Liver (tissue), 7 donors: ENCODE measurements at regions not wholly inside any gene's neighbourhood (a gene's known extent, or its start where the extent isn't known, plus 50 kb on each side); places are given as distances from the start of the nearest gene placed in this dataset.
A peak's percentile ranks its signal among the peaks of the same experiment; 100 is the strongest.

ENCODE experiments used
- DNase-seq: peaks from one replicate; pipeline ENCODE4 v3.0.0-alpha.2; 2017; ENCODE audit warnings: low spot score
- H3K27ac ChIP-seq, 2 donors: one replicate each; pipeline ENCODE4 v1.7.0; 2013; ENCODE audit warnings: inconsistent platforms in 2 of 2, low read length in 2 of 2, control low read depth in 1 of 2, low read depth in 1 of 2, mild to moderate bottlenecking in 1 of 2
- H3K27me3 ChIP-seq, 4 donors: one replicate each; pipeline versions ENCODE4 v1.6.1 to v1.7.0; 2013; ENCODE audit warnings: low read length in 3 of 4, inconsistent platforms in 1 of 4, mild to moderate bottlenecking in 1 of 4, moderate library complexity in 1 of 4; ENCODE audit not compliant: control insufficient read depth in 4 of 4, insufficient read depth in 4 of 4
- H3K36me3 ChIP-seq, 4 donors: one replicate each; pipeline versions ENCODE4 v1.6.1 to v1.7.0; 2013; ENCODE audit warnings: low read length in 3 of 4, mild to moderate bottlenecking in 3 of 4, low read depth in 1 of 4, moderate library complexity in 1 of 4; ENCODE audit not compliant: control insufficient read depth in 4 of 4, insufficient read depth in 3 of 4
- H3K4me1 ChIP-seq, 4 donors: one replicate each; pipeline versions ENCODE4 v1.6.1 to v1.7.0; 2013; ENCODE audit warnings: low read length in 3 of 4, mild to moderate bottlenecking in 3 of 4, moderate library complexity in 1 of 4; ENCODE audit not compliant: control insufficient read depth in 4 of 4, insufficient read depth in 4 of 4
- H3K4me3 ChIP-seq, 3 donors: one replicate each; pipeline versions ENCODE4 v1.6.1 to v1.7.0; 2013; ENCODE audit warnings: low read length in 3 of 3, control low read depth in 1 of 3, low read depth in 1 of 3, mild to moderate bottlenecking in 1 of 3
- H3K9ac ChIP-seq, 2 donors: one replicate each; pipeline ENCODE4 v1.7.0; 2013; ENCODE audit warnings: low read length in 2 of 2, mild to moderate bottlenecking in 2 of 2, moderate library complexity in 2 of 2, control low read depth in 1 of 2, low read depth in 1 of 2
- H3K9me3 ChIP-seq, 4 donors: one replicate each; pipeline versions ENCODE4 v1.6.1 to v1.7.0; 2013; ENCODE audit warnings: low read length in 3 of 4; ENCODE audit not compliant: control insufficient read depth in 4 of 4
- EGR1 ChIP-seq, 2 donors: IDR thresholded peaks; 2 replicates each; pipeline ENCODE4 v1.6.1; 2016 to 2018; ENCODE audit warnings: antibody characterized with exemption in 2 of 2, low read depth in 2 of 2
- FOXA1 ChIP-seq: IDR thresholded peaks from 2 replicates; pipeline ENCODE4 v1.6.1; 2016; ENCODE audit warnings: antibody characterized with exemption
- FOXA2 ChIP-seq: IDR thresholded peaks from 2 replicates; pipeline ENCODE4 v1.6.1; 2016; ENCODE audit warnings: antibody characterized with exemption
- JUND ChIP-seq, 2 donors: IDR thresholded peaks; 2 replicates each; pipeline ENCODE4 v1.6.1; 2016; ENCODE audit warnings: antibody characterized with exemption in 2 of 2
- RAD21 ChIP-seq, 2 donors: IDR thresholded peaks; 2 replicates each; pipeline ENCODE4 v1.6.1; 2016; ENCODE audit warnings: antibody characterized with exemption in 2 of 2, mild to moderate bottlenecking in 2 of 2
- RXRA ChIP-seq, 2 donors: IDR thresholded peaks; 2 replicates each; pipeline ENCODE4 v1.6.1; 2017 to 2018; ENCODE audit warnings: antibody characterized with exemption in 2 of 2, mild to moderate bottlenecking in 1 of 2
- SP1 ChIP-seq: IDR thresholded peaks from 2 replicates; pipeline ENCODE4 v1.6.1; 2018; ENCODE audit warnings: antibody characterized with exemption, mild to moderate bottlenecking
- TAF1 ChIP-seq: conservative IDR thresholded peaks from 2 replicates; pipeline ENCODE4 v1.6.1; 2016; ENCODE audit warnings: antibody characterized with exemption, mild to moderate bottlenecking
- YY1 ChIP-seq: IDR thresholded peaks from 2 replicates; pipeline ENCODE4 v1.6.1; 2016; ENCODE audit warnings: antibody characterized with exemption, mild to moderate bottlenecking
- WGBS: extraction: QIAGEN DNeasy Blood & Tissue Kit; methylation state at CpG from one replicate; pipeline ENCODE4 v1.1.7; 2013; 5-methylcytosine and 5-hydroxymethylcytosine counted together
- TF ChIP-seq, protein P1 (sequence below): IDR thresholded peaks from 2 replicates; pipeline ENCODE4 v1.6.1; 2016; ENCODE audit warnings: antibody characterized with exemption
- TF ChIP-seq, protein P2 (sequence below): IDR thresholded peaks from 2 replicates; pipeline ENCODE4 v1.6.1; 2016; ENCODE audit warnings: antibody characterized with exemption
- donor health status: healthy.
- donor health status: healthy.
- donor health status: healthy.
- donor health status: healthy.

DNA sequence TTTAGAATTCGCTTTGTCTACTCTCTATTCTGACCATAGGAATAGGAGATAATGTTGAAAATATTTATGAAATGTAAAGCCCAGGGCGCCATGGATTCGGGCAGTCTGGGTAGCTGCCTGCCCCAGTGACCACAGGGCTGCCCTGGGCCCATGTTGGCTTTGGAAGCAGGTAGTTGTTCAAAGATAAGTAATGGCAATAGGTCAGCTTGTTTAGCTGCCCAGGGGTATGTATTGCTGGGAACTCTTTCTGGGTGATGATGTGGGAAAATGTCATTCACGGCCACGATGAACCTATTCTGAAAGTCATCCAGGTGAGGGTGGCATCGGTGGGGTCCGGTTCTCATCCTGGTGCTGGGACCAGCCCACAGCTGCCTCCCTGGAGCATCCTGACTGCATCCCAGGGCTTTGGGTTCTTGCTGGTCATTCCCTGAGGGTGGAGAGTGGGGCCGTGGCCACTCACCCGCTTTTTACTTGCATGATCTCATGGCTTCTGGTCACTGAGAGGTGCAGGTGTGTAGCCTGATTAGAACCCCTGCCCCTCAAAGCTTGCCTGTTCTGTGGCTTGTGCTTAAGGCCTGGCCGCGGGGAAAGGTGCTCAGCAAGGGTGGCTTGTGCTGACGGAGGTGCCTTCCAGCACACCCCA, 102.8 kb downstream of the ERMARD start:
- H3K4me1 ChIP-seq = no peaks in the 10 kb centered on the region
- DNase-seq = no peak
- 96% methylated on average over 12 of the region's 12 CpGs for WGBS

DNA sequence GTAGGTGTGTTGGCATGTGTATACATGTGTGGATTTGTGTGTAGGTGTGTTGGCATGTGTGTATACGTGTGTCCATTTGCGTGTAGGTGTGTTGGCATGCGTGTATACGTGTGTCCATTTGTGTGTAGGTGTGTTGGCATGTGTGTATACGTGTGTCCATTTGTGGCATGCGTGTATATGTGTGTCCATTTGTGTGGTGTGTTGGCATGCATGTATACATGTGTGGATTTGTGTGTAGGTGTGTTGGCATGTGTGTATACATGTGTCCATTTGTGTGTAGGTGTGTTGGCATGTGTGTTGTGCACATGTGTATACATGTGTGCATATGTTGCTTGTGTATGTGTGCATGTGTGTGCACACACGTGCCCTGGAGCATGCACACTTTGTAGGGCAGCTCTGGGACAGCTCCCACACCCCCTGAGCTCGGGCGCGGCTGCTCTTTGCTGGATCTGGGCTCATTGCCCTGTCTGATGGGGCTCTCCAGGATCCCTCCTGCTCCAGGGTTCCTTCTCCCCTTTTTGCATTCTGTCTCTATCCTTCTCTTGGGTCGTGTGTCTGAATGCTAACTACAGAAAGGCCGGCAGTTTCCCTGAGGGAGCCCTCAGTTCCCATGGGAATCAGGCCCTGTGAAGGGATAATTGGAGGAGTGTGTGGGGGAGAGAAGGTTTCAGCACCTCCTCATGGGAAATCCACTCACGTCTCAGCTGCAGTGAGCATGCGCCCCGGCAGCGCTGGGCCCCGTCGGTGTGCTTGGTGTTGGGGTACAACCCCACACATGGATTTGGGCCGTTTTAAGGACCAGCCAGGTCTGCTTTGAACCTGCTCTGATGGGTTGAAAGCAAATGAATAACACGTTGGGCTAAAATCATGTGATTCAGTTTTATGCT, 102.0 kb downstream of the ERMARD start:
- Histone ChIP-seq H3K36me3 (no peaks in the 10 kb centered on the region), H3K4me3 (no peak overlapping the region), H3K9me3 (peaks cover 0 to 3% (median 3%) of the 10 kb centered on the region in 4 donors), H3K27ac (no peak overlapping the region), H3K27me3 (no peaks in the 10 kb centered on the region), H3K4me1 (no peaks in the 10 kb centered on the region), H3K9ac (no peak overlapping the region)
- 94% methylated on average over 20 of the region's 20 CpGs for WGBS
- peak; percentile 28 for DNase-seq
- TF ChIP-seq RXRA (IDR thresholded peaks at IDR 0.05) (no peak), FOXA1 (no peak), EGR1 (IDR thresholded peaks at IDR 0.05; ENCODE audit: low read depth in 2 of 2) (no peak), RAD21 (IDR thresholded peaks at IDR 0.05) (no peak), SP1 (no peak), FOXA2 (no peak)
- TF ChIP-seq, protein P1, sequence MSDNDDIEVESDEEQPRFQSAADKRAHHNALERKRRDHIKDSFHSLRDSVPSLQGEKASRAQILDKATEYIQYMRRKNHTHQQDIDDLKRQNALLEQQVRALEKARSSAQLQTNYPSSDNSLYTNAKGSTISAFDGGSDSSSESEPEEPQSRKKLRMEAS = no peak

More for the DNA sequence above, 102.8 kb downstream of the ERMARD start:
- H3K27ac ChIP-seq = no peak overlapping the region
- H3K9ac ChIP-seq = no peak overlapping the region
- no peaks in the 10 kb centered on the region for H3K27me3 ChIP-seq
- H3K4me3 ChIP-seq = no peak overlapping the region
- TF ChIP-seq SP1 = no peak
- TF ChIP-seq TAF1 = no peak
- no peak for TF ChIP-seq JUND (IDR thresholded peaks at IDR 0.05)
- peaks cover 0 to 3% (median 3%) of the 10 kb centered on the region in 4 donors for H3K9me3 ChIP-seq
- no peaks in the 10 kb centered on the region for H3K36me3 ChIP-seq

DNA sequence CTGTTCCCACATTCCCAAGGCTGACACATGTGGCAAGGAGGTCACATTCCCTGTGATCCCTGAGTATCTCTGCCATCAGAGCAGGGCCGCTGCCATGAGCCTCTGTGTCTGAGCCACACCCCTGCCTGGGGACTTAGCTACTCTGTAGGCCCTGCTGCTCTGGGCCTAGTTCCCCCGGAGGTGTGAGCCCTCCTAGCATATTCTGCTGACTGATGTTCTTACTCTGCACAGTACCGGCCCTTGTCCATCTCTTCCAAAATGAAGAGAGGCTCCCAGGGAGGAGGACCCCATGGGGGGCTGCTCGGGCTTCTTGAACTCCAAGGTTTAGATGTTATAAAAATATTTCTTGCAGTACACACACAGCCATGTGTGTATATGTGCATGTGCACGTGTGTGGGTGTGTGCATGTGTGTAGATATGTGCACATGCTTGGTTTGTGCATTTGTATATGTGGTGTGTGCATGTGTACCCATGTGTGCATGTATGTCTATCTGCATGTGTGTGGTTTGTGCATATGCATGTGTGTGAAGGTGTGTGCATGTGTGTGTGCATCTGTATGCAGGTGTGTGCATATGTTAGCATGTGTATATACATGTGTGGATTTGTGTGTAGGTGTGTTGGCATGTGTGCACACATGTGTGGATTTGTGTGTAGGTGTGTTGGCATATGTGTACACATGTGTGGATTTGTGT, 101.2 kb downstream of the ERMARD start:
- TF ChIP-seq RXRA (IDR thresholded peaks at IDR 0.05) (no peak), YY1 (no peak), RAD21 (IDR thresholded peaks at IDR 0.05) (no peak), SP1 (no peak)
- TF ChIP-seq, protein P2, sequence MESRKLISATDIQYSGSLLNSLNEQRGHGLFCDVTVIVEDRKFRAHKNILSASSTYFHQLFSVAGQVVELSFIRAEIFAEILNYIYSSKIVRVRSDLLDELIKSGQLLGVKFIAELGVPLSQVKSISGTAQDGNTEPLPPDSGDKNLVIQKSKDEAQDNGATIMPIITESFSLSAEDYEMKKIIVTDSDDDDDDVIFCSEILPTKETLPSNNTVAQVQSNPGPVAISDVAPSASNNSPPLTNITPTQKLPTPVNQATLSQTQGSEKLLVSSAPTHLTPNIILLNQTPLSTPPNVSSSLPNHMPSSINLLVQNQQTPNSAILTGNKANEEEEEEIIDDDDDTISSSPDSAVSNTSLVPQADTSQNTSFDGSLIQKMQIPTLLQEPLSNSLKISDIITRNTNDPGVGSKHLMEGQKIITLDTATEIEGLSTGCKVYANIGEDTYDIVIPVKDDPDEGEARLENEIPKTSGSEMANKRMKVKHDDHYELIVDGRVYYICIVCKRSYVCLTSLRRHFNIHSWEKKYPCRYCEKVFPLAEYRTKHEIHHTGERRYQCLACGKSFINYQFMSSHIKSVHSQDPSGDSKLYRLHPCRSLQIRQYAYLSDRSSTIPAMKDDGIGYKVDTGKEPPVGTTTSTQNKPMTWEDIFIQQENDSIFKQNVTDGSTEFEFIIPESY = no peak
- Histone ChIP-seq H3K36me3 (no peaks in the 10 kb centered on the region), H3K9ac (no peak overlapping the region), H3K4me3 (no peak overlapping the region), H3K27ac (peak overlapping the region in 1 of 2 donors; percentile 7), H3K9me3 (peaks cover 0 to under 1% (median 0%) of the 10 kb centered on the region in 4 donors), H3K27me3 (no peaks in the 10 kb centered on the region), H3K4me1 (no peaks in the 10 kb centered on the region)
- 81% methylated on average over 5 of the region's 5 CpGs for WGBS
- DNase-seq = no peak
